Erythroblast (primary cell): ENCODE measurements at regions not wholly inside any gene's neighbourhood (a gene's known extent, or its start where the extent isn't known, plus 50 kb on each side); places are given as distances from the start of the nearest gene placed in this dataset.

Source experiments
- GATA1 ChIP-seq: IDR thresholded peaks from 2 replicates; pipeline ENCODE4 v1.6.1; 2011; ENCODE audit warnings: low read depth, mild to moderate bottlenecking, control low read depth, low read length, moderate library complexity
- POLR2A ChIP-seq: IDR thresholded peaks from 2 replicates; pipeline ENCODE4 v1.6.1; 2011; ENCODE audit warnings: mild to moderate bottlenecking, low read length

DNA sequence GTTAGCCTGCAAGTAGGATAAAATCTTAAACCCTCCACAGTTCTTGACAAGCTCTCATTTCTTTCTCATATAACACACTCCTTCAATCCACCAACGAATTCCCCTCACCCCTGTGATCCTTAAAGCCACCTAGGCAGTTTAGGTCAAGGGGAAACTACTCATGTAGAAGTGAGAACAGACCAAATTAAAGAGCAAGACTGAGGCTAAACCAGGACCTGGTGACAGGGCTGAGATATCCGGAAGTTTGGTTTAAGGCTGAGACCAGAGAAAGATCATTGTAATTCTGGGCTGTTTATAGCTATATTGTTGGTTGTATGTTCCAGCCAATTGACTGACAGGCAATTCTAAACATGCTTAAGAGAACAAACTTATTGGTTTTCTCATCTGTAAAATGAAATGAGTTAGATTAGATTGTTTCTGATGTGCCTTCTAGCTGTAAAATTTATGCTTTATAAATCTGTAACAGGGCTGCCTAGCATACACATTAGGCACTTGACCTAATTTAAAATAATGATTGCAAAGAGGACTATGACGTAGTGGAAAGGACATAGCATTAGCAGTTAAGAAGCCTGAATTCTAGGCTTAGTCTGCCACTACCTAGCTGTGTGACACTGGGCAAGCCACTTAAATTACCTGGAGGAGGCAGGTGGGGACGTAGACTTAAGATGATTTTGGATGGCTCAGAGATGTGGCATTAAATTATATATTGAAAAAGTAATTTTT is 53.9 kb upstream of the PTGR2 start:
- TF ChIP-seq POLR2A (no peak), GATA1 (no peak)
